K562 (cell line): ENCODE measurements at regions not wholly inside any gene's neighbourhood (a gene's known extent, or its start where the extent isn't known, plus 50 kb on each side); places are given as distances from the start of the nearest gene placed in this dataset.

Experiments used
- ATAC-seq: fragments of 200-7000 bp; cut with Tn5 transposase; 3 replicates; pipeline ENCODE4 v1.9.1; 2020; ENCODE audit warnings: moderate library complexity
- BruUV-seq: library from RNA; stranded (reverse); fragments of 400-500 nt; replicated peaks from 2 replicates; lab custom pipeline; 2021; lab: Mats Ljungman, UMichigan
- CTCF ChIA-PET: fragments of 300-600 bp; formaldehyde crosslinking; extraction: SDS; loops from one replicate; lab custom pipeline; 2021; ENCODE audit warnings: low intra/inter-chr PET ratio; lab: Yijun Ruan, JAX
- POLR2A ChIA-PET: fragments of 300-600, 350-650 bp; sonication (Branson Sonifier 250); formaldehyde crosslinking; extraction: SDS; loops from one replicate; lab custom pipeline; 2021; ENCODE audit warnings: antibody characterized with exemption, inconsistent platforms; lab: Yijun Ruan, JAX
- DNase-seq, 4 experiments: peaks; one replicate each; pipeline versions ENCODE4 v3.0.0 to v3.0.0-alpha.2; 2011 to 2018; ENCODE audit warnings: low spot score in 3 of 4, mixed read lengths in 3 of 4; ENCODE audit errors: extremely low read depth in 1 of 4
- FAIRE-seq: peaks from 2 replicates; lab custom pipeline; 2011; peaks lifted over from hg19 to GRCh38; lab: Jason Lieb, UNC
- H2AFZ ChIP-seq: 2 replicates; pipeline ENCODE4 v1.6.0; 2011; ENCODE audit warnings: low read depth, low read length, control low read depth, inconsistent platforms
- H3K27ac ChIP-seq: fragments of 200-600 bp; 3 replicates; pipeline ENCODE4 v1.8.0; 2011; ENCODE audit warnings: low read depth, mild to moderate bottlenecking, control low read depth, inconsistent platforms, low read length, moderate library complexity, mixed read lengths; ENCODE audit errors: extremely low read depth
- H3K27me3 ChIP-seq, 2 experiments: fragments of 300-600 bp in 1 of 2; 2 replicates in 1 of 2; 3 replicates in 1 of 2; pipeline versions ENCODE4 v1.6.0 to v1.8.0; 2011; ENCODE audit warnings: inconsistent platforms in 2 of 2, low read length in 2 of 2, mild to moderate bottlenecking in 1 of 2, mixed read lengths in 1 of 2, moderate library complexity in 1 of 2; ENCODE audit not compliant: control insufficient read depth in 2 of 2, insufficient read depth in 2 of 2
- H3K36me3 ChIP-seq: fragments of 300-600 bp; 3 replicates; pipeline ENCODE4 v1.8.0; 2011; ENCODE audit warnings: mild to moderate bottlenecking, low read length, inconsistent platforms; ENCODE audit not compliant: control insufficient read depth, insufficient read depth
- H3K4me1 ChIP-seq, 2 experiments: fragments of 200-600 bp in 1 of 2; replicated peaks in 1 of 2; 2 replicates in 1 of 2; 3 replicates in 1 of 2; pipeline versions ENCODE4 v1.5.1 to v1.8.0; 2011; ENCODE audit warnings: inconsistent platforms in 2 of 2, low read length in 2 of 2, mild to moderate bottlenecking in 1 of 2, mixed read lengths in 1 of 2, moderate library complexity in 1 of 2; ENCODE audit not compliant: control insufficient read depth in 2 of 2, insufficient read depth in 2 of 2
- H3K4me2 ChIP-seq: 2 replicates; pipeline ENCODE4 v1.6.1; 2011; ENCODE audit warnings: low read length, control low read depth, inconsistent platforms, mixed read lengths; ENCODE audit not compliant: insufficient read depth
- H3K4me3 ChIP-seq: fragments of 200-600 bp; sonication (generic), shearing (Covaris generic); 2 replicates; pipeline ENCODE4 v1.5.1; 2016; ENCODE audit warnings: control low read depth, inconsistent platforms
- H3K79me2 ChIP-seq: fragments of 200-600 bp; 3 replicates; pipeline ENCODE4 v1.8.0; 2011; ENCODE audit warnings: low read length, inconsistent platforms; ENCODE audit not compliant: control insufficient read depth, insufficient read depth
- H3K9ac ChIP-seq, 2 experiments: 2 replicates each; pipeline versions ENCODE4 v1.6.0 to v1.6.1; 2011; ENCODE audit warnings: low read depth in 2 of 2, low read length in 2 of 2, control low read depth in 1 of 2, inconsistent platforms in 1 of 2, mild to moderate bottlenecking in 1 of 2, mixed read lengths in 1 of 2; ENCODE audit not compliant: insufficient read depth in 1 of 2
- H3K9me1 ChIP-seq: one replicate; pipeline ENCODE4 v1.6.0; 2011; ENCODE audit warnings: inconsistent platforms, mild to moderate bottlenecking, low read length, moderate library complexity; ENCODE audit not compliant: control insufficient read depth, insufficient read depth
- H3K9me3 ChIP-seq: replicated peaks from 2 replicates; pipeline ENCODE4 v1.5.1; 2011; ENCODE audit warnings: low read depth, low read length, inconsistent platforms; ENCODE audit not compliant: control insufficient read depth, insufficient read depth
- H4K20me1 ChIP-seq: replicated peaks from 2 replicates; pipeline ENCODE4 v1.6.1; 2011; ENCODE audit warnings: low read length, inconsistent platforms, mixed read lengths; ENCODE audit not compliant: control insufficient read depth, insufficient read depth
- ATF7 ChIP-seq: fragments of 450-650 bp; IDR thresholded peaks from 2 replicates; pipeline ENCODE4 v1.7.1; 2014; ENCODE audit warnings: mild to moderate bottlenecking, moderate library complexity
- DDX20 ChIP-seq: fragments of 450-650 bp; IDR thresholded peaks from 2 replicates; pipeline ENCODE4 v1.6.1; 2016; ENCODE audit warnings: missing genetic modification characterization, low read depth, mild to moderate bottlenecking, missing compliant biosample characterization, moderate library complexity
- ETV5 ChIP-seq: sonication (generic); formaldehyde crosslinking; IDR thresholded peaks from 2 replicates; pipeline ENCODE4 v1.4.0; 2020; ENCODE audit warnings: low read depth, mild to moderate bottlenecking, missing genetic modification reagents
- HLTF ChIP-seq: fragments of 450-650 bp; IDR thresholded peaks from 2 replicates; pipeline ENCODE4 v1.6.1; 2016
- NEUROD1 ChIP-seq: fragments of 150-350 bp; IDR thresholded peaks from 2 replicates; pipeline ENCODE4 v1.6.1; 2014; ENCODE audit warnings: borderline replicate concordance, low read length, low read depth; ENCODE audit not compliant: partially characterized antibody
- PHF21A ChIP-seq: fragments of 450-650 bp; IDR thresholded peaks from 2 replicates; pipeline ENCODE4 v1.6.1; 2017; ENCODE audit warnings: low read depth, borderline replicate concordance
- RBM34 ChIP-seq: fragments of 200-400 bp; formaldehyde crosslinking; IDR thresholded peaks from 2 replicates; pipeline ENCODE4 v1.6.1; 2018; ENCODE audit warnings: low read length, borderline replicate concordance; ENCODE audit not compliant: insufficient read depth
- ZBTB40 ChIP-seq, 2 experiments: fragments of 450-650 bp in 1 of 2; sonication (generic) in 1 of 2; formaldehyde crosslinking in 1 of 2; IDR thresholded peaks; 2 replicates each; pipeline versions ENCODE4 v1.7.1 to v1.9.0; 2016 to 2022; ENCODE audit warnings: inconsistent platforms in 1 of 2, mild to moderate bottlenecking in 1 of 2, missing genetic modification reagents in 1 of 2
- ZBTB9 ChIP-seq: fragments of 450-650 bp; formaldehyde crosslinking; IDR thresholded peaks from 2 replicates; pipeline ENCODE4 v1.4.0; 2020; ENCODE audit warnings: mild to moderate bottlenecking, moderate library complexity
- ZNF124 ChIP-seq: sonication (generic); formaldehyde crosslinking; IDR thresholded peaks from 2 replicates; pipeline ENCODE4 v1.8.1; 2022; ENCODE audit warnings: missing genetic modification reagents
- WGBS: fragments of 100-300 bp; shearing (Covaris generic); methylation state at CpG from one replicate; pipeline ENCODE4 v1.1.6; 2016; ENCODE audit warnings: low coverage, mixed read lengths; ENCODE audit not compliant: insufficient coverage; ENCODE audit errors: missing lambda C conversion rate; 5-methylcytosine and 5-hydroxymethylcytosine counted together
- in situ Hi-C: fragments of 300-500 bp; cut with MboI; formaldehyde crosslinking; loops from 4 replicates; pipeline ENCODE4 v1.15.0; 2018; ENCODE audit warnings: inconsistent platforms, mixed read lengths
- intact Hi-C: fragments of 100-400 bp; cut with micrococcal nuclease; formaldehyde crosslinking; loops from 2 replicates; pipeline ENCODE4 v1.14.2; 2022

GRCh38 chr3:44079916-44080315 lies 161.8 kb upstream of the TOPAZ1 start (continued):
- no peak for TF ChIP-seq ZNF124 (CRISPR knock-in tag)
- TF ChIP-seq DDX20: no peak
- TF ChIP-seq NEUROD1: no peak
- no peak for TF ChIP-seq ETV5 (CRISPR knock-in tag)
- TF ChIP-seq RBM34: no peak

- no peaks in the 10 kb centered on the region; the same call in 1 of the 2 replicates for H4K20me1 ChIP-seq
- no peak overlapping the region for H3K4me2 ChIP-seq
- ATAC-seq (no peak), DNase-seq (no peak), FAIRE-seq (no peak)
- in situ Hi-C loops (no loop called here), intact Hi-C loops (no loop called here)
- POLR2A ChIA-PET: interaction anchor here (0.6 to 0.7 kb wide), 4 partner anchors 75 to 373 kb away, joined by 3 to 4 read pairs (median 4); no protein-coding TSS in a partner anchor
- peaks cover under 1% of the 10 kb centered on the region for H3K9me1 ChIP-seq
- CTCF ChIA-PET: no interaction called here
- no TSS peak for BruUV-seq
- no peaks in the 10 kb centered on the region for H3K79me2 ChIP-seq
- H3K27me3 ChIP-seq: peaks cover 7 to 40% of the 10 kb centered on the region in 2 experiments; a peak in 3 of 5 replicates
- H3K9ac ChIP-seq: no peak overlapping the region
- no peaks in the 10 kb centered on the region for H3K9me3 ChIP-seq
- WGBS: 1% methylated on average over 11 of the region's 11 CpGs
- no peak overlapping the region for H2AFZ ChIP-seq
- H3K4me3 ChIP-seq: no peak overlapping the region
- H3K4me1 ChIP-seq: no peaks in the 10 kb centered on the region
- H3K27ac ChIP-seq: no peak overlapping the region
- no peaks in the 10 kb centered on the region for H3K36me3 ChIP-seq
- TF ChIP-seq PHF21A (no peak), ATF7 (no peak), HLTF (no peak), ZBTB9 (CRISPR knock-in tag) (no peak), ZBTB40 (IDR thresholded peaks at IDR 0.05) (no peak), ZBTB40 (CRISPR knock-in tag; IDR thresholded peaks at IDR 0.05) (no peak)
Measured at GRCh38 chr3:44080474-44081072, 161.1 kb upstream of the TOPAZ1 start.
